PFSK-1 (cell line): ENCODE measurements at regions not wholly inside any gene's neighbourhood (a gene's known extent, or its start where the extent isn't known, plus 50 kb on each side); places are given as distances from the start of the nearest gene placed in this dataset.

ENCODE experiments used
- FOXP2 ChIP-seq: optimal IDR thresholded peaks from 2 replicates; pipeline ENCODE3; 2011; ENCODE audit warnings: borderline replicate concordance, control low read depth, inconsistent platforms; ENCODE audit not compliant: insufficient read depth; ENCODE audit errors: extremely low read length, extremely low read depth
- POLR2AphosphoS5 ChIP-seq: IDR thresholded peaks from 2 replicates; pipeline ENCODE4 v1.6.1; 2012; ENCODE audit warnings: low read depth, mild to moderate bottlenecking, control low read depth, low read length, moderate library complexity
- TAF1 ChIP-seq: IDR thresholded peaks from 2 replicates; pipeline ENCODE4 v1.6.1; 2012; ENCODE audit warnings: low read length, control low read depth, borderline replicate concordance; ENCODE audit not compliant: insufficient read depth
- TF ChIP-seq, protein P1 (sequence below), 2 experiments: IDR thresholded peaks; 2 replicates each; pipeline versions ENCODE4 v1.6.1 to v1.8.0; 2011 to 2012; ENCODE audit warnings: low read depth in 2 of 2, low read length in 2 of 2, control low read depth in 1 of 2, inconsistent platforms in 1 of 2, mild to moderate bottlenecking in 1 of 2, moderate library complexity in 1 of 2; ENCODE audit not compliant: insufficient read depth in 1 of 2

- no peak for TF ChIP-seq FOXP2
- TF ChIP-seq POLR2AphosphoS5 = no peak
- TF ChIP-seq TAF1 = no peak
- TF ChIP-seq, protein P1, sequence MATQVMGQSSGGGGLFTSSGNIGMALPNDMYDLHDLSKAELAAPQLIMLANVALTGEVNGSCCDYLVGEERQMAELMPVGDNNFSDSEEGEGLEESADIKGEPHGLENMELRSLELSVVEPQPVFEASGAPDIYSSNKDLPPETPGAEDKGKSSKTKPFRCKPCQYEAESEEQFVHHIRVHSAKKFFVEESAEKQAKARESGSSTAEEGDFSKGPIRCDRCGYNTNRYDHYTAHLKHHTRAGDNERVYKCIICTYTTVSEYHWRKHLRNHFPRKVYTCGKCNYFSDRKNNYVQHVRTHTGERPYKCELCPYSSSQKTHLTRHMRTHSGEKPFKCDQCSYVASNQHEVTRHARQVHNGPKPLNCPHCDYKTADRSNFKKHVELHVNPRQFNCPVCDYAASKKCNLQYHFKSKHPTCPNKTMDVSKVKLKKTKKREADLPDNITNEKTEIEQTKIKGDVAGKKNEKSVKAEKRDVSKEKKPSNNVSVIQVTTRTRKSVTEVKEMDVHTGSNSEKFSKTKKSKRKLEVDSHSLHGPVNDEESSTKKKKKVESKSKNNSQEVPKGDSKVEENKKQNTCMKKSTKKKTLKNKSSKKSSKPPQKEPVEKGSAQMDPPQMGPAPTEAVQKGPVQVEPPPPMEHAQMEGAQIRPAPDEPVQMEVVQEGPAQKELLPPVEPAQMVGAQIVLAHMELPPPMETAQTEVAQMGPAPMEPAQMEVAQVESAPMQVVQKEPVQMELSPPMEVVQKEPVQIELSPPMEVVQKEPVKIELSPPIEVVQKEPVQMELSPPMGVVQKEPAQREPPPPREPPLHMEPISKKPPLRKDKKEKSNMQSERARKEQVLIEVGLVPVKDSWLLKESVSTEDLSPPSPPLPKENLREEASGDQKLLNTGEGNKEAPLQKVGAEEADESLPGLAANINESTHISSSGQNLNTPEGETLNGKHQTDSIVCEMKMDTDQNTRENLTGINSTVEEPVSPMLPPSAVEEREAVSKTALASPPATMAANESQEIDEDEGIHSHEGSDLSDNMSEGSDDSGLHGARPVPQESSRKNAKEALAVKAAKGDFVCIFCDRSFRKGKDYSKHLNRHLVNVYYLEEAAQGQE (IDR thresholded peaks at IDR 0.05; ENCODE audit: insufficient read depth in 1 of 2, low read depth in 2 of 2, low read length in 2 of 2) = no peak
These were observed 119.8 kb upstream of the CPEB4 start for GRCh38 chr5:173768267-173768806.
